ENCODE measurements at regions not wholly inside any gene's neighbourhood (a gene's known extent, or its start where the extent isn't known, plus 50 kb on each side); places are given as distances from the start of the nearest gene placed in this dataset.

- TF ChIP-seq PKNOX1 (IDR thresholded peaks at IDR 0.05), result no peak
- no peak for TF ChIP-seq SUZ12 (IDR thresholded peaks at IDR 0.05)
- no peak for TF ChIP-seq LEF1 (IDR thresholded peaks at IDR 0.05; ENCODE audit: borderline replicate concordance)
- TF ChIP-seq ELF4 (IDR thresholded peaks at IDR 0.05), result no peak
- TF ChIP-seq ZNF384 (IDR thresholded peaks at IDR 0.05), result no peak
These were observed 336.8 kb upstream of the NCAM1 start for GRCh38 chr11:112624431-112624830.
